HCT116 (cell line): ENCODE measurements at regions not wholly inside any gene's neighbourhood (a gene's known extent, or its start where the extent isn't known, plus 50 kb on each side); places are given as distances from the start of the nearest gene placed in this dataset.

ENCODE experiments used
- ATAC-seq: fragments of 200-7000 bp; cut with Tn5 transposase; 2 replicates; pipeline ENCODE4 v1.9.1; 2020; ENCODE audit warnings: mild to moderate bottlenecking, moderate library complexity
- BruUV-seq: library from RNA; stranded (reverse); fragments of 400-500 nt; replicated peaks from 2 replicates; lab custom pipeline; 2021; lab: Mats Ljungman, UMichigan
- CTCF ChIA-PET: fragments of 300-600 bp; sonication (Branson Sonifier 250); formaldehyde crosslinking; loops from one replicate; lab custom pipeline; 2021; ENCODE audit warnings: antibody characterized with exemption; lab: Charles Lee
- POLR2A ChIA-PET: fragments of 300-600, 350-600 bp; sonication (Branson Sonifier 250); formaldehyde crosslinking; loops from one replicate; lab custom pipeline; 2021; ENCODE audit warnings: antibody characterized with exemption; lab: Charles Lee
- RAD21 ChIA-PET, 2 experiments: fragments of 300-600 bp; sonication (Branson Sonifier 250); formaldehyde crosslinking; loops; one replicate each; lab custom pipeline; 2023; ENCODE audit warnings: low total read pairs in 2 of 2; ENCODE audit not compliant: uncharacterized antibody in 2 of 2, unreplicated experiment in 2 of 2, low non-redundant PET in 1 of 2; lab: Charles Lee
- DNase-seq: peaks from one replicate; pipeline ENCODE4 v3.0.0-alpha.2; 2010; ENCODE audit warnings: low read depth, low spot score
- H2AFZ ChIP-seq: fragments of 200-600 bp; shearing (Covaris generic), sonication (generic); 2 replicates; pipeline ENCODE4 v1.6.1; 2017; ENCODE audit warnings: low read depth, mixed run types, mixed read lengths, antibody characterized with exemption, low read length; ENCODE audit not compliant: poor library complexity, severe bottlenecking
- H3K27ac ChIP-seq: 2 replicates; pipeline ENCODE4 v1.5.1; 2012; ENCODE audit warnings: low read depth, low read length
- H3K27me3 ChIP-seq: fragments of 200-600 bp; sonication (generic); 2 replicates; pipeline ENCODE4 v1.6.1; 2016; ENCODE audit warnings: mixed run types, low read length, mixed read lengths; ENCODE audit not compliant: insufficient read depth
- H3K36me3 ChIP-seq, 2 experiments: fragments of 200-500 bp in 1 of 2; fragments of 200-600 bp in 1 of 2; sonication (Bioruptor generic) in 1 of 2; sonication (generic) in 1 of 2; 2 replicates each; pipeline versions ENCODE4 v1.5.1 to v1.6.1; 2014 to 2016; ENCODE audit warnings: low read length in 2 of 2, inconsistent platforms in 1 of 2, mixed read lengths in 1 of 2, mixed run types in 1 of 2; ENCODE audit not compliant: insufficient read depth in 2 of 2, control insufficient read depth in 1 of 2
- H3K4me1 ChIP-seq, 2 experiments: fragments of 200-600 bp in 1 of 2; sonication (generic) in 1 of 2; 2 replicates each; pipeline versions ENCODE4 v1.5.1 to v1.6.1; 2012 to 2017; ENCODE audit warnings: low read length in 2 of 2, inconsistent platforms in 1 of 2, mild to moderate bottlenecking in 1 of 2, mixed read lengths in 1 of 2, mixed run types in 1 of 2, moderate library complexity in 1 of 2; ENCODE audit not compliant: insufficient read depth in 2 of 2, control insufficient read depth in 1 of 2
- H3K4me2 ChIP-seq: fragments of 200-600 bp; sonication (generic); 2 replicates; pipeline ENCODE4 v1.6.1; 2017; ENCODE audit warnings: mixed run types, low read length, mixed read lengths
- H3K4me3 ChIP-seq, 2 experiments: fragments of 200-600 bp in 1 of 2; sonication (generic) in 1 of 2; replicated peaks in 1 of 2; 2 replicates each; pipeline ENCODE4 v1.5.1; 2011 to 2016; ENCODE audit warnings: low read length in 2 of 2, control low read depth in 1 of 2, low read depth in 1 of 2, mild to moderate bottlenecking in 1 of 2, mixed read lengths in 1 of 2, mixed run types in 1 of 2
- H3K79me2 ChIP-seq: fragments of 200-600 bp; sonication (generic); 2 replicates; pipeline ENCODE4 v1.6.1; 2017; ENCODE audit warnings: mild to moderate bottlenecking, mixed run types, low read length, moderate library complexity, mixed read lengths; ENCODE audit not compliant: insufficient read depth
- H3K9ac ChIP-seq: fragments of 200-600 bp; sonication (generic); 2 replicates; pipeline ENCODE4 v1.6.1; 2016; ENCODE audit warnings: low read length, mixed read lengths
- H3K9me2 ChIP-seq: fragments of 200-600 bp; sonication (generic), shearing (Covaris generic); 2 replicates; pipeline ENCODE4 v1.6.1; 2017; ENCODE audit warnings: mixed run types, mild to moderate bottlenecking, moderate library complexity; ENCODE audit not compliant: insufficient read depth
- H3K9me3 ChIP-seq, 2 experiments: fragments of 200-500 bp in 1 of 2; fragments of 200-600 bp in 1 of 2; sonication (Bioruptor generic) in 1 of 2; sonication (generic) in 1 of 2; 2 replicates each; pipeline ENCODE4 v1.6.1; 2014 to 2017; ENCODE audit warnings: low read length in 2 of 2, mixed read lengths in 2 of 2, inconsistent platforms in 1 of 2, low read depth in 1 of 2, mild to moderate bottlenecking in 1 of 2, mixed run types in 1 of 2, moderate library complexity in 1 of 2; ENCODE audit not compliant: control insufficient read depth in 1 of 2, insufficient read depth in 1 of 2
- H4K20me1 ChIP-seq: fragments of 200-600 bp; sonication (generic), shearing (Covaris generic); 2 replicates; pipeline ENCODE4 v1.6.1; 2017; ENCODE audit warnings: mixed run types, mild to moderate bottlenecking, moderate library complexity; ENCODE audit not compliant: insufficient read depth
- CBX3 ChIP-seq: IDR thresholded peaks from 2 replicates; pipeline ENCODE4 v1.6.1; 2012; ENCODE audit warnings: low read depth
- EGR1 ChIP-seq: IDR thresholded peaks from 2 replicates; pipeline ENCODE4 v1.6.1; 2012; ENCODE audit warnings: low read depth
- ELF1 ChIP-seq: IDR thresholded peaks from 2 replicates; pipeline ENCODE4 v1.6.1; 2012; ENCODE audit warnings: low read depth, borderline replicate concordance
- EZH2 ChIP-seq: fragments of 200-600 bp; sonication (generic); IDR thresholded peaks from 2 replicates; pipeline ENCODE4 v1.6.1; 2017; ENCODE audit warnings: antibody characterized with exemption, mixed run types
- EZH2phosphoT487 ChIP-seq: fragments of 200-600 bp; IDR thresholded peaks from 2 replicates; pipeline ENCODE4 v1.6.1; 2018; ENCODE audit warnings: antibody characterized with exemption, borderline replicate concordance
- FOSL1 ChIP-seq: IDR thresholded peaks from 2 replicates; pipeline ENCODE4 v1.6.1; 2012; ENCODE audit warnings: low read depth
- JUND ChIP-seq: IDR thresholded peaks from 2 replicates; pipeline ENCODE4 v1.6.1; 2012
- POLR2A ChIP-seq: IDR thresholded peaks from 2 replicates; pipeline ENCODE4 v1.7.0; 2011; ENCODE audit warnings: borderline replicate concordance; ENCODE audit not compliant: insufficient read depth, insufficient read length; ENCODE audit errors: extremely low read depth
- RAD21 ChIP-seq: IDR thresholded peaks from 2 replicates; pipeline ENCODE4 v1.6.1; 2012; ENCODE audit warnings: low read depth, mild to moderate bottlenecking
- SIN3A ChIP-seq: IDR thresholded peaks from 2 replicates; pipeline ENCODE4 v1.6.1; 2012; ENCODE audit warnings: low read depth
- SP1 ChIP-seq: IDR thresholded peaks from 2 replicates; pipeline ENCODE4 v1.6.1; 2012; ENCODE audit warnings: low read depth
- SRF ChIP-seq: IDR thresholded peaks from 2 replicates; pipeline ENCODE4 v1.6.1; 2012; ENCODE audit warnings: low read depth
- TCF7L2 ChIP-seq: IDR thresholded peaks from 2 replicates; pipeline ENCODE4 v1.7.0; 2011; ENCODE audit warnings: borderline replicate concordance, inconsistent platforms; ENCODE audit not compliant: insufficient read depth, insufficient read length; ENCODE audit errors: extremely low read depth
- YY1 ChIP-seq: IDR thresholded peaks from 2 replicates; pipeline ENCODE4 v1.6.1; 2011; ENCODE audit warnings: low read length, low read depth, moderate library complexity, mild to moderate bottlenecking; ENCODE audit not compliant: insufficient replicate concordance; ENCODE audit errors: extremely low read depth
- ZFX ChIP-seq: fragments of 450-650 bp; IDR thresholded peaks from 2 replicates; pipeline ENCODE4 v1.6.1; 2017
- ZNF274 ChIP-seq: fragments of 200-500 bp; sonication (Bioruptor generic); IDR thresholded peaks from 2 replicates; pipeline ENCODE4 v1.6.1; 2014; ENCODE audit warnings: mild to moderate bottlenecking, low read depth, low read length, inconsistent platforms
- intact Hi-C: fragments of 100-400 bp; cut with micrococcal nuclease; formaldehyde crosslinking; loops from 2 replicates; pipeline ENCODE4 v1.10.0; 2022
- TF ChIP-seq, protein P1 (sequence below), 3 experiments: fragments of 200-600 bp in 1 of 3; sonication (generic) in 1 of 3; IDR thresholded peaks in 2 of 3; conservative IDR thresholded peaks in 1 of 3; 2 replicates each; pipeline ENCODE4 v1.5.1; 2012 to 2017; ENCODE audit warnings: low read depth in 2 of 3, low read length in 2 of 3, antibody characterized with exemption in 1 of 3, borderline replicate concordance in 1 of 3, control low read depth in 1 of 3, mild to moderate bottlenecking in 1 of 3, mixed read lengths in 1 of 3, mixed run types in 1 of 3, moderate library complexity in 1 of 3; ENCODE audit not compliant: insufficient read depth in 1 of 3
- TF ChIP-seq, protein P2 (sequence below): IDR thresholded peaks from 2 replicates; pipeline ENCODE4 v1.6.1; 2012
- TF ChIP-seq, protein P3 (sequence below): IDR thresholded peaks from 2 replicates; pipeline ENCODE4 v1.6.1; 2012
- TF ChIP-seq, protein P4 (sequence below): IDR thresholded peaks from 2 replicates; pipeline ENCODE4 v1.6.1; 2012; ENCODE audit warnings: low read depth

DNA sequence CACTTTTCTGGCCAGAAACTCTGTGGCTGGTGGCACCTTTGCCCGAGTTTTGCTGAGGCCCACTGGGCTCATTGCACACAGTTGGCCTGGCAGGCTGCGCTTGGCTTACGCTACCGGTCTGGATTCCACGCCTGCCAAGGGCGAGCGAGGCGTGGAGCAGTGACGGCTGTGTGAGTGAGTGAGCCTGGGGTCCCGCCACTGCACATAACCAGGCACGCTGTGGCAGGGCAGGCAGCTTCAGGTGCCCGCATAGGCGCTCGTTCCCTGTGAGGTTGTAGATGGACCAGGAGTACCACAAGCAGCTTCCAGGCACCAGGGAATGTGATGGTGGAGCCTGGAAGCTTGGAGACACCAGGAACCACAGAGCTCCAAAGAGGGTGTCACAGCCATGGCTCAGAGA, 190.1 kb upstream of the DEFB112 start:
- DNase-seq (no peak), ATAC-seq (no peak)
- no peaks in the 10 kb centered on the region for H3K27me3 ChIP-seq
- intact Hi-C loops, result no loop called here
- no peaks in the 10 kb centered on the region for H4K20me1 ChIP-seq
- H3K27ac ChIP-seq, result no peak overlapping the region
- peaks cover 0 to 4% of the 10 kb centered on the region in 2 experiments; a peak in 1 of 4 replicates for H3K9me3 ChIP-seq
- BruUV-seq, result no TSS peak
- POLR2A ChIA-PET, result no interaction called here
- RAD21 ChIA-PET, result no interaction called here
- no peak overlapping the region for H3K9ac ChIP-seq
- no peak for TF ChIP-seq EZH2phosphoT487
- no peak for TF ChIP-seq SP1
- TF ChIP-seq JUND, result no peak
- TF ChIP-seq EGR1, result no peak
- TF ChIP-seq POLR2A, result no peak
- TF ChIP-seq EZH2, result no peak
- TF ChIP-seq YY1, result no peak
- TF ChIP-seq ZFX, result no peak
- TF ChIP-seq RAD21, result no peak
- TF ChIP-seq ZNF274, result no peak
- no peak for TF ChIP-seq FOSL1
- TF ChIP-seq, protein P1, sequence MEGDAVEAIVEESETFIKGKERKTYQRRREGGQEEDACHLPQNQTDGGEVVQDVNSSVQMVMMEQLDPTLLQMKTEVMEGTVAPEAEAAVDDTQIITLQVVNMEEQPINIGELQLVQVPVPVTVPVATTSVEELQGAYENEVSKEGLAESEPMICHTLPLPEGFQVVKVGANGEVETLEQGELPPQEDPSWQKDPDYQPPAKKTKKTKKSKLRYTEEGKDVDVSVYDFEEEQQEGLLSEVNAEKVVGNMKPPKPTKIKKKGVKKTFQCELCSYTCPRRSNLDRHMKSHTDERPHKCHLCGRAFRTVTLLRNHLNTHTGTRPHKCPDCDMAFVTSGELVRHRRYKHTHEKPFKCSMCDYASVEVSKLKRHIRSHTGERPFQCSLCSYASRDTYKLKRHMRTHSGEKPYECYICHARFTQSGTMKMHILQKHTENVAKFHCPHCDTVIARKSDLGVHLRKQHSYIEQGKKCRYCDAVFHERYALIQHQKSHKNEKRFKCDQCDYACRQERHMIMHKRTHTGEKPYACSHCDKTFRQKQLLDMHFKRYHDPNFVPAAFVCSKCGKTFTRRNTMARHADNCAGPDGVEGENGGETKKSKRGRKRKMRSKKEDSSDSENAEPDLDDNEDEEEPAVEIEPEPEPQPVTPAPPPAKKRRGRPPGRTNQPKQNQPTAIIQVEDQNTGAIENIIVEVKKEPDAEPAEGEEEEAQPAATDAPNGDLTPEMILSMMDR (IDR thresholded peaks at IDR 0.05 in 2 of 3, conservative IDR thresholded peaks at IDR 0.05 in 1 of 3; ENCODE audit: borderline replicate concordance in 1 of 3, insufficient read depth in 1 of 3, low read depth in 2 of 3, low read length in 2 of 3), result no peak
- TF ChIP-seq, protein P2, sequence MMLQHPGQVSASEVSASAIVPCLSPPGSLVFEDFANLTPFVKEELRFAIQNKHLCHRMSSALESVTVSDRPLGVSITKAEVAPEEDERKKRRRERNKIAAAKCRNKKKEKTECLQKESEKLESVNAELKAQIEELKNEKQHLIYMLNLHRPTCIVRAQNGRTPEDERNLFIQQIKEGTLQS, result no peak
- no peak for TF ChIP-seq SIN3A
- TF ChIP-seq CBX3, result no peak
- TF ChIP-seq ELF1, result no peak
- TF ChIP-seq TCF7L2, result no peak
- TF ChIP-seq, protein P3, sequence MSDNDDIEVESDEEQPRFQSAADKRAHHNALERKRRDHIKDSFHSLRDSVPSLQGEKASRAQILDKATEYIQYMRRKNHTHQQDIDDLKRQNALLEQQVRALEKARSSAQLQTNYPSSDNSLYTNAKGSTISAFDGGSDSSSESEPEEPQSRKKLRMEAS, result no peak
- no peak for TF ChIP-seq SRF
- TF ChIP-seq, protein P4, sequence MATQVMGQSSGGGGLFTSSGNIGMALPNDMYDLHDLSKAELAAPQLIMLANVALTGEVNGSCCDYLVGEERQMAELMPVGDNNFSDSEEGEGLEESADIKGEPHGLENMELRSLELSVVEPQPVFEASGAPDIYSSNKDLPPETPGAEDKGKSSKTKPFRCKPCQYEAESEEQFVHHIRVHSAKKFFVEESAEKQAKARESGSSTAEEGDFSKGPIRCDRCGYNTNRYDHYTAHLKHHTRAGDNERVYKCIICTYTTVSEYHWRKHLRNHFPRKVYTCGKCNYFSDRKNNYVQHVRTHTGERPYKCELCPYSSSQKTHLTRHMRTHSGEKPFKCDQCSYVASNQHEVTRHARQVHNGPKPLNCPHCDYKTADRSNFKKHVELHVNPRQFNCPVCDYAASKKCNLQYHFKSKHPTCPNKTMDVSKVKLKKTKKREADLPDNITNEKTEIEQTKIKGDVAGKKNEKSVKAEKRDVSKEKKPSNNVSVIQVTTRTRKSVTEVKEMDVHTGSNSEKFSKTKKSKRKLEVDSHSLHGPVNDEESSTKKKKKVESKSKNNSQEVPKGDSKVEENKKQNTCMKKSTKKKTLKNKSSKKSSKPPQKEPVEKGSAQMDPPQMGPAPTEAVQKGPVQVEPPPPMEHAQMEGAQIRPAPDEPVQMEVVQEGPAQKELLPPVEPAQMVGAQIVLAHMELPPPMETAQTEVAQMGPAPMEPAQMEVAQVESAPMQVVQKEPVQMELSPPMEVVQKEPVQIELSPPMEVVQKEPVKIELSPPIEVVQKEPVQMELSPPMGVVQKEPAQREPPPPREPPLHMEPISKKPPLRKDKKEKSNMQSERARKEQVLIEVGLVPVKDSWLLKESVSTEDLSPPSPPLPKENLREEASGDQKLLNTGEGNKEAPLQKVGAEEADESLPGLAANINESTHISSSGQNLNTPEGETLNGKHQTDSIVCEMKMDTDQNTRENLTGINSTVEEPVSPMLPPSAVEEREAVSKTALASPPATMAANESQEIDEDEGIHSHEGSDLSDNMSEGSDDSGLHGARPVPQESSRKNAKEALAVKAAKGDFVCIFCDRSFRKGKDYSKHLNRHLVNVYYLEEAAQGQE, result no peak
- H3K36me3 ChIP-seq, result no peaks in the 10 kb centered on the region
- H3K4me2 ChIP-seq, result no peak overlapping the region
- H3K79me2 ChIP-seq, result no peaks in the 10 kb centered on the region
- H3K9me2 ChIP-seq, result no peaks in the 10 kb centered on the region
- H2AFZ ChIP-seq, result no peak overlapping the region
- no peaks in the 10 kb centered on the region for H3K4me1 ChIP-seq
- H3K4me3 ChIP-seq, result no peak overlapping the region
- CTCF ChIA-PET, result no interaction called here
